ENCODE measurements at regions not wholly inside any gene's neighbourhood (a gene's known extent, or its start where the extent isn't known, plus 50 kb on each side); places are given as distances from the start of the nearest gene placed in this dataset.

DNA sequence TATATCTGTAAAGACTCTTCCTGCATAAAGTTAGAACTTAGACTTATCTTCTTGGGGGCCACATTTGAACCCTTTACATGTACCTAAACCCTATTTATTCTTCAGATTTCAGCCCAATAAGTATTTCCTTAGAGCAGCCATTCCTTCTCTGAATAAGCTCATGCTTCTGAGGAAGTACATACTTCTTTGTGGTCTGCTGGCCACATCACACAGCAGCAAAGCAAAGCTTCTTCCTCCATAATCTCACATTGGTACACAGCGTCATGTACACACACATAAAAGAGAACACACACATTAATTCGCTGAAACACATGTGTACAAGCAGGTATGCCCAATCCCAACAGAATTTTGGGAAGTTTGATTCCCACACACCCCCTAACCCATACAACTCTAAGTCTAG lies 331.0 kb downstream of the CDH2 start:
- TF ChIP-seq SUZ12 (IDR thresholded peaks at IDR 0.05; ENCODE audit: unreplicated experiment) (no peak), TCF3 (IDR thresholded peaks at IDR 0.05; ENCODE audit: borderline replicate concordance, insufficient read depth, low read depth, low read length) (no peak), CHD2 (IDR thresholded peaks at IDR 0.05; ENCODE audit: borderline replicate concordance, low read depth, low read length) (no peak), POLR2A (IDR thresholded peaks at IDR 0.05; ENCODE audit: low read depth, low read length) (no peak), TAF1 (IDR thresholded peaks at IDR 0.05; ENCODE audit: borderline replicate concordance, low read depth, low read length) (no peak), RUNX3 (IDR thresholded peaks at IDR 0.05; ENCODE audit: low read length) (no peak)
- TF ChIP-seq, protein P1, sequence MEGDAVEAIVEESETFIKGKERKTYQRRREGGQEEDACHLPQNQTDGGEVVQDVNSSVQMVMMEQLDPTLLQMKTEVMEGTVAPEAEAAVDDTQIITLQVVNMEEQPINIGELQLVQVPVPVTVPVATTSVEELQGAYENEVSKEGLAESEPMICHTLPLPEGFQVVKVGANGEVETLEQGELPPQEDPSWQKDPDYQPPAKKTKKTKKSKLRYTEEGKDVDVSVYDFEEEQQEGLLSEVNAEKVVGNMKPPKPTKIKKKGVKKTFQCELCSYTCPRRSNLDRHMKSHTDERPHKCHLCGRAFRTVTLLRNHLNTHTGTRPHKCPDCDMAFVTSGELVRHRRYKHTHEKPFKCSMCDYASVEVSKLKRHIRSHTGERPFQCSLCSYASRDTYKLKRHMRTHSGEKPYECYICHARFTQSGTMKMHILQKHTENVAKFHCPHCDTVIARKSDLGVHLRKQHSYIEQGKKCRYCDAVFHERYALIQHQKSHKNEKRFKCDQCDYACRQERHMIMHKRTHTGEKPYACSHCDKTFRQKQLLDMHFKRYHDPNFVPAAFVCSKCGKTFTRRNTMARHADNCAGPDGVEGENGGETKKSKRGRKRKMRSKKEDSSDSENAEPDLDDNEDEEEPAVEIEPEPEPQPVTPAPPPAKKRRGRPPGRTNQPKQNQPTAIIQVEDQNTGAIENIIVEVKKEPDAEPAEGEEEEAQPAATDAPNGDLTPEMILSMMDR (IDR thresholded peaks at IDR 0.05 in 2 of 3, conservative IDR thresholded peaks at IDR 0.05 in 1 of 3; ENCODE audit: control insufficient read depth in 2 of 3, extremely low read depth in 1 of 3, insufficient read depth in 1 of 3, low read depth in 3 of 3, low read length in 3 of 3) = no peak

All from GM12878 (cell line).